H1 (cell line): ENCODE measurements at regions not wholly inside any gene's neighbourhood (a gene's known extent, or its start where the extent isn't known, plus 50 kb on each side); places are given as distances from the start of the nearest gene placed in this dataset.

Experiments used
- CHD2 ChIP-seq: IDR thresholded peaks from 2 replicates; pipeline ENCODE4 v1.6.1; 2012; ENCODE audit warnings: low read length, improper control_type of control experiment
- HDAC6 ChIP-seq: IDR thresholded peaks from one replicate; pipeline ENCODE4 v1.7.1; 2012; ENCODE audit warnings: low read depth, mild to moderate bottlenecking, inconsistent platforms, low read length, moderate library complexity

DNA sequence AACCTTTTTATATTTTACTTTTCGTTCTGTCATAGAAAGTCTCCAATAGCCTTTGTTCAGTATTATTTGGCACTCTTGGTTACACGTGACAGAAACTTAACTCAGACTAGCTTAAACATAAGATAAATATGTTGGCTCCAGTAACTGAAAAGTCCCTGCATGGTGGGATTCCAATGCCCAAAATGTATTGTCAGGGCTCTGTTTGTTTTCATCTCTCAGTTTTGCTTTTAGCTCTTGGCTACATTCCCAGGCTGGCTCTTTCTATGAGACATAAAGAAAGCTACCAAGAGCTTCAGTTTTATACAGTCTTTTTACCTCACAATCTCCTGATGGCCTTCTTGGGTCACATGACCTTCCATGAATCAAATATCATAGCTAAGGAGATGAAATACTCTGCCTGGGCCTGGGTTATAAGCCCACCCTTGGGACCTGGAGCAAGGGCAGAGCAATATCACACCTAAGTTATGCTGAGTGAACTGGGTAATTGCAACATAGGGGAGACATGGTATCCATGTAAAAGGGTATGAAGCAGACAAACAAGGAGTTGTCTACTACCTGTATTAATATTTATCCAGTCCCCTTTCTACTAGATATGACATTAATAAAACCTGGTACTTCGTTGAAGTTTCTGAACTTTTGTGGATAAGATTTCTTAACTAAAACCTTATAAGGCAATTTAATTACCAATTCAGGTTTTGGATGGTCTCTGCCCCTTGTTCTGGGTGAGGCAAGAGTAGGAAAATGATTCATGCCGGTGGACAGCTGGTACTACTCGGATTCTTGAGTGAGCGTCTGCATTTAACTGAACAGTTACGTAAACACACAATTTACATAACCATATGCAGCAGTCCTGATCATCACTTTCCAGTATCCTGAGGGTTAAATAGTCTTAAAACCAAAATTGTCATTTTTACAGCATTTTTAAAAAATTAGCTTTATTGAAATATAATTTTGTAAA, 442.3 kb downstream of the GPATCH2 start (continued):
- TF ChIP-seq HDAC6 = no peak
- TF ChIP-seq CHD2 = no peak
- TF ChIP-seq, all 59 proteins: peak for 0
